ENCODE measurements at regions not wholly inside any gene's neighbourhood (a gene's known extent, or its start where the extent isn't known, plus 50 kb on each side); places are given as distances from the start of the nearest gene placed in this dataset.

GRCh38 chr20:22501566-22502344 is 82.6 kb downstream of the FOXA2 start:
- Histone ChIP-seq H3K27me3 (ENCODE audit: control insufficient read depth, insufficient read depth, low read length) (no peaks in the 10 kb centered on the region), H3K79me2 (no peaks in the 10 kb centered on the region), H3K36me3 (ENCODE audit: control insufficient read depth, insufficient read depth, low read length) (no peaks in the 10 kb centered on the region), H3K9me3 (ENCODE audit: control insufficient read depth, low read length) (no peaks in the 10 kb centered on the region), H3K4me2 (ENCODE audit: low read length) (no peak overlapping the region), H2AFZ (no peak overlapping the region), H3K9ac (no peak overlapping the region), H3K27ac (no peak overlapping the region), H3K4me3 (ENCODE audit: low read depth, low read length) (no peak overlapping the region), H3K4me1 (no peaks in the 10 kb centered on the region)
- TF ChIP-seq CTCF (IDR thresholded peaks at IDR 0.05): no peak

GRCh38 chr20:22501034-22501433 is 83.3 kb downstream of the FOXA2 start:
- Histone ChIP-seq H3K36me3 (ENCODE audit: control insufficient read depth, insufficient read depth, low read length) (no peaks in the 10 kb centered on the region), H3K27me3 (ENCODE audit: control insufficient read depth, insufficient read depth, low read length) (no peaks in the 10 kb centered on the region), H3K27ac (no peak overlapping the region), H3K79me2 (no peaks in the 10 kb centered on the region), H3K4me2 (ENCODE audit: low read length) (no peak overlapping the region), H3K4me3 (ENCODE audit: low read depth, low read length) (no peak overlapping the region), H3K9ac (no peak overlapping the region), H3K9me3 (ENCODE audit: control insufficient read depth, low read length) (no peaks in the 10 kb centered on the region), H2AFZ (no peak overlapping the region), H3K4me1 (no peaks in the 10 kb centered on the region)
- no peak for TF ChIP-seq CTCF (IDR thresholded peaks at IDR 0.05)

GRCh38 chr20:22499515-22500166 is 84.7 kb downstream of the FOXA2 start:
- no peak overlapping the region for H2AFZ ChIP-seq
- no peak overlapping the region for H3K4me2 ChIP-seq (ENCODE audit: low read length)
- H3K4me1 ChIP-seq: no peaks in the 10 kb centered on the region
- H3K9ac ChIP-seq: no peak overlapping the region
- H3K27ac ChIP-seq: no peak overlapping the region
- no peaks in the 10 kb centered on the region for H3K9me3 ChIP-seq (ENCODE audit: control insufficient read depth, low read length)
- TF ChIP-seq CTCF (IDR thresholded peaks at IDR 0.05): no peak
- H3K4me3 ChIP-seq (ENCODE audit: low read depth, low read length): no peak overlapping the region
- H3K27me3 ChIP-seq (ENCODE audit: control insufficient read depth, insufficient read depth, low read length): no peaks in the 10 kb centered on the region
- H3K36me3 ChIP-seq (ENCODE audit: control insufficient read depth, insufficient read depth, low read length): no peaks in the 10 kb centered on the region
- H3K79me2 ChIP-seq: no peaks in the 10 kb centered on the region

- Histone ChIP-seq H3K27ac (no peak overlapping the region), H3K9me3 (ENCODE audit: control insufficient read depth, low read length) (no peaks in the 10 kb centered on the region), H3K4me3 (ENCODE audit: low read depth, low read length) (no peak overlapping the region), H3K4me2 (ENCODE audit: low read length) (no peak overlapping the region), H3K36me3 (ENCODE audit: control insufficient read depth, insufficient read depth, low read length) (no peaks in the 10 kb centered on the region), H2AFZ (no peak overlapping the region), H3K9ac (no peak overlapping the region), H3K79me2 (no peaks in the 10 kb centered on the region), H3K4me1 (no peaks in the 10 kb centered on the region), H3K27me3 (ENCODE audit: control insufficient read depth, insufficient read depth, low read length) (no peaks in the 10 kb centered on the region)
- no peak for TF ChIP-seq CTCF (IDR thresholded peaks at IDR 0.05)
Measured at GRCh38 chr20:22496817-22497216, 87.6 kb downstream of the FOXA2 start.

All from parathyroid adenoma (tissue), 2 donors.